Activated CD4-positive, alpha-beta T cell treated with anti-CD3 and anti-CD28 coated beads for 24 hours (primary cell): ENCODE measurements at regions not wholly inside any gene's neighbourhood (a gene's known extent, or its start where the extent isn't known, plus 50 kb on each side); places are given as distances from the start of the nearest gene placed in this dataset.
"Not testable (repeated sequence)": the region's sequence is repeated elsewhere in the genome, so short reads cannot be mapped to it uniquely, and the experiment has no call there.

ENCODE experiments used
- DNase-seq, 2 donors: peaks; one replicate each; pipeline ENCODE4 v3.0.0-alpha.2; 2020; ENCODE audit warnings: low read depth in 2 of 2

GRCh38 chr5:142542078-142542477 is 143.8 kb downstream of the FGF1 start:
- DNase-seq, result no peak

GRCh38 chr5:142540922-142541422 is 144.9 kb downstream of the FGF1 start:
- no peak for DNase-seq

GRCh38 chr5:142539154-142539740 is 146.6 kb downstream of the FGF1 start:
- DNase-seq, result no peak

DNA sequence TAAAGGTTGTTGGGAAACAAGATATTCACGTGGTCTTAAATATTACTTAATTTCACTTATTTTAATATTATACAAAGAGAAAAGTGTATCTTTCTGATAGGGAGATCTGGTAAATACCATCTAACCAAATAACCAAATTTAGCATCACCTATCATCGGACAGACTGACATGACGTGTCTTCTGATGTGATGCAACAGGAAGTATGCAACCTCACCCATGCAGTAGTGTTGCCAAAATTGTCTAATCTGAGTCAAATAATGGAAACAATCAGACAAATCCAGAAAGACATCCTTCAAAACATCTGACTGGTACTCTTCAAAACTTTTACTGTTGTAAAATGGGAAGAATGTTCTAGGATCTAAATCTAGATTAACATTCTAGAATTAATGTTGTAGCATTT is 148.0 kb downstream of the FGF1 start:
- no peak for DNase-seq

DNA sequence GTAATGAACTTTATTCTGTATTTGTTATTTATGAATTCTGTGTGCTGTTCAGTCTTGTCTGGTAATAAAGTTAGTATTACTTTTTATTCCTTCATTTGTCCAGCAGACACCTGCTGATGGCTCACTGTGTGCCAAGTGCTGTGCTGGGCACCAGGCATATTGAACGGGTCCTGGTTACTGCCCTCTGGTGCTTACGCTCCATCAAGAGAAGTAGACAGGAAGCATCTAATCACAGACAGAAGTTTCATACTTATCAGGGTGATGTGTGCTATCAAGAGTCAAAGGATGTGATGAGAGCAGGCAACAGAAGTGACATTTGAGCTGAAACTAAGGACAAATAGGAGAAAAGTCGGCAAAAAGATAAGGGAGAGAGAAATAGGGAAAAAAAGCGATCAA is 153.1 kb downstream of the FGF1 start:
- DNase-seq, result no peak

DNA sequence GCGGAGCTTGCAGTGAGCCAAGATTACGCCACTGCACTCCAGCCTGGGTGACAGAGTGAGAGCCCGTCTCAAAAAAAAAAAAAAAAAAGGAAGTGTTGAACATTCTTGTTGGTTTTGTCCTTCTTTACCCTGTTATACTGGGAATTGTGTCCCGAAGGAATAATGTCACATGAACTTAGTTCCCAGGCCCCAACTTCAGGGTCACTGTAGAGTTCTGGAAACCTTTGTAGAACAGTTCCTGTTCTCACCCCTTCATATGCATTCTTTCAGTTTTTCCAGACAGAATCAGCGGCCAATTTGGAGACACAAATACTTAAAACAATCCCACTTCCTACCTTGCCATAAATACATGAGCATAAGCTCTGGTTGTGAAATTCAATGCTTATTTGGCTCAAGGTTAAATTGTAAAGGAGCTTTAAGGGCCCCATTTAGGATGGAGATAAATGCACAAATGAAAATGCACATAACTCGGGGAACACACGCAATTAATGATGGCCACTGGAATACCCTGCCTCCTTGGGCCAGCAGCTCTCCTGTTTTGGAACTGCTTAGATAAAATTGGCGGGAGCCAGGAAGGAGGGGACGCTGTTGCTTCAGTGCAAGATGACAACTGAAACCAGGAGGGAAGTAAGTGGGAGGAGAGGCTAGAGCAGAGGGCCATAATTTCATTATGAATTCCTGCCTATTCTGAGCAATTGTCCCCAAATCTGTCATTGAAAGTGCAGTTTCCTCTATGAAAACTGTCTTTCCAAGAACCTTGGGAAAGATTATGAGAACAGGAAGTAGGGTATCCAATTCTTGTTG is 153.7 kb downstream of the FGF1 start:
- DNase-seq, result no peak

DNA sequence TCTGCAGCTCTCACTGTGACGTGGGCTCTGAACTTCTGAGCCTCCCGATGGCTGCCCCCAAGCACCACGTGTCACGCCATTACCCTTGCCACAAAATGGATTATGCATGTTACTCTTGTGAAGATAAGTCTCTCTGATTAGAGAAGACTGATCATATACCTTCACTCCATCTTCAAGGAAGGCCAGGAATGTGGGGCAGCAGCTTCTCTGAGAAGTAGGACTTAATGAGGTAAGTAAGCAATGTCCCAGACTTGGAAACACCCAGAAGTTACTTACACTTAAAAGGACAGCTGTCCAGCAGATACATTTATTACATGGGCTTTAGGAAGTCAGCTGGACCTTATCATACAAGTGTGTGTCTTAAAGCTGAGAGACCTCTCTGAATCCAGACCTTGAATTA is 155.0 kb downstream of the FGF1 start:
- DNase-seq, result no peak

DNA sequence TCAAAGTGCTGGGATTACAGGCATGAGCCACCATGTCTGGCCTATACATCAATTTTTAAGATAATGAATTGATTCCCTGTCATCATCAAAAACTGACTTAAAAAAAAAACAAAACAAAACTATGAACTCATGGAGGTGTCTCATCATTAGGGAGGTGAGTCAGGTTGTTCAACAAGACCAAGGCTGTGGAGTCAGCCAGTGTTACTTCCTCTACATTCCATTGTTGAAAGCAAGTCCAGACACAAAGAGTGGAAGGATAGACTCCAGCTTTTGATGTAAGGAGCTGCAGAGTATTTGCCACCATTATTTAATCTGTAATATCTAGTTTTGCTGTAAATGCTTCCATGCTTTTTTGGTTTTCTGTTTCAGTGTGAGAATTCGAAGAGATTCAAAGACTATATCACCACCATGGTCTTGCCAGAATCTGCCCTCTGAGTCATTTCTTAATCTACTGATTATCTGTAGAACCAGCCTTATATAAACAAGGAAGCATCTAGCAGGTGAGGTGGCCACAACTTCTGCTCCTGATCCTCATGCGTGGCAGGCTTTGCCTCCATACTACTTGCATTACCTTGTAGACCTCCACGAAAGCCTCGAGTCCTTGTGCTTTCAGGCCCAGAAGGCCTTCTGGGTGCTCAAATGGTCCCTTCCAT is 156.1 kb downstream of the FGF1 start:
- no peak for DNase-seq

GRCh38 chr5:142527664-142528295 is 158.1 kb downstream of the FGF1 start:
- no peak for DNase-seq

GRCh38 chr5:142527234-142527633 is 158.7 kb downstream of the FGF1 start:
- DNase-seq, result no peak

GRCh38 chr5:142522983-142523382 is 162.9 kb downstream of the FGF1 start:
- no peak for DNase-seq

DNA sequence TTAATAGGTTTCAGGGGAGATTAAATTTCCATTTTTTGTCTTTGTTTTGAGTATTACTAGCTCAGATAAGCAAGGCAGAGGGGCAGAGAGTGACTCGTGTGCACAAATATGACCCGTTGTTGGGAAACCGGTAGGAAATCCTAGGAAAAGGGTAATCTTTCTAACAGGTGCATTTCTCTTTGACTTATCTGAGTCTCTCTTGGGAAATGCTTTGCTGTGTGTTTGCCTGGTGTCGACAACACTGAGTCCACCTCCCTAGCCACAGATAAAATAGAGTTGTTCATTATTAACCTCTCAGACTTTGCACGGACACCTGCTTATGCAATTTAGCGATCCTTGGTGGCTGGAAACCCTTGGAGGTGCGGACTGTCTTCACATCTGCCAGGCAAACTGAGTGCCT is 164.2 kb downstream of the FGF1 start:
- DNase-seq, result no peak

DNA sequence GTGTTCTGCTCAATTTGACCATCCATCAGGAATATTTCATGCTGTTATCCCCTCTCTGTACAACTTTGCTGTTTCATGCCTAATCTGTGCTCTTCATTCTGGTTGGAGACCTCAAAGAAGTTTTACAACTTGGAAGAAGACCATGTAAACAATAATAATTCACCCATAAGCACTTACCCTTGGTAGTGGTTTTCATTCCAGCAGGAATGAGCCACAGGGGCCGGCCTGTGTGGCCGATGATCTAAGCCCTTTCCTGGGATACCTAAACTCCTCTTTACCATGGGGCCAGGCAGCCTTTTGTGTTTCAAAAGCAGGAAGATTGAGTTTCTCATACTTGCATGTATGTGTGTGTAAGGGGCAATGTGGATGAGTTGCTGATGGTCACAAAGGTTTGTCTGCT is 165.0 kb downstream of the FGF1 start:
- no peak for DNase-seq

- DNase-seq, result not testable (repeated sequence)
These were observed 166.0 kb downstream of the FGF1 start for GRCh38 chr5:142519913-142520312.

- no peak for DNase-seq
These were observed 168.1 kb downstream of the FGF1 start for GRCh38 chr5:142517840-142518239.

- DNase-seq, result no peak
These were observed 169.2 kb downstream of the FGF1 start for GRCh38 chr5:142516732-142517131.

DNA sequence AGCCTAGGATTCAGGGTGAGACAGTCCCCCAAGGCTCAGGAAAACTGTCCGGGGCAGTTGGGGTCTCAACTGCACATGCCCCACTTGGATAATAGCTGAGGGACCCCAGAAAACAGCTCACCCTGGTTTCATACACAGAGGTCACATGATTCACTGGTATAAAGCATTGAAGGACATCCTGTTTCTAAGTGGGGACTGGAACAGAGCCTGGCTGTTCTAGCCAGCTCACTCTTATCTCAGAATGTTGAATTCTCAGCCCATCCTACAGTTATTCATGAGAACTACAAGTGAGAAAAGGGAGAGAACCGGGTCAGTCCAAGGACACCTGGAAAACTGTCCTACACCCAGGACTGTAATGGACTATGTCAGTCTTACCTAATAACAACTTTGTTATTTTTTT is 170.9 kb downstream of the FGF1 start:
- no peak for DNase-seq

- DNase-seq, result no peak
These were observed 171.7 kb downstream of the FGF1 start for GRCh38 chr5:142514196-142514595.

GRCh38 chr5:142512043-142513042 is 173.5 kb downstream of the FGF1 start:
- DNase-seq, result no peak

- DNase-seq, result no peak
These were observed 174.5 kb downstream of the FGF1 start for GRCh38 chr5:142511358-142511757.

DNA sequence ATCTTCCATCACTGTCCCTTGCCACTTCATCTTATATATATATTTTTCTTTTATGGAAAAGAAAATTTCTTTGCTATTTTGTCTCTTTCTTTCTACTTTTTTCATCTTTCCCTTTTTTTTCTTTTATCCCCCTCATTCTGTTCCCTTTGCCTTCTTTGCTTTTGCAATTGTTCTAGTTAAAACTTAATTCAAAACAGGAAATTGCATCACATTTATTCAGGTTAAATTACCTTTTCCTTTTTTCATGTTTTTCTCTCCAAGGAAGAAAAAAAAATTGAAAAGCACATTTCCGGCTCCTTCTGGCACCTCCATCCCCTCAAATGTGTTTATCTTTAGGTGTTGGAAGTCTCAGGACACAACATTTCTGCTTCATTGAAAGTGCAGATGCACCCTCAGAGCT is 176.9 kb downstream of the FGF1 start:
- no peak for DNase-seq
